ENCODE measurements at regions not wholly inside any gene's neighbourhood (a gene's known extent, or its start where the extent isn't known, plus 50 kb on each side); places are given as distances from the start of the nearest gene placed in this dataset.
A peak's percentile ranks its signal among the peaks of the same experiment; 100 is the strongest.

- no peaks in the 10 kb centered on the region for H4K20me1 ChIP-seq (ENCODE audit: insufficient read depth)
- H3K79me2 ChIP-seq (ENCODE audit: insufficient read depth, low read depth): no peaks in the 10 kb centered on the region
- no peak overlapping the region for H2AFZ ChIP-seq (ENCODE audit: low read depth)
- no peak for TF ChIP-seq CTCF (conservative IDR thresholded peaks at IDR 0.05; ENCODE audit: low read depth, low read length)
- peaks cover 28% of the 10 kb centered on the region for H3K4me1 ChIP-seq (ENCODE audit: low read depth, poor library complexity, severe bottlenecking)
- H3K4me3 ChIP-seq (IDR thresholded peaks at IDR 0.05; ENCODE audit: insufficient read depth, low read depth, low read length): no peak overlapping the region
- no peaks in the 10 kb centered on the region for H3K36me3 ChIP-seq (ENCODE audit: insufficient read depth)
- no peak overlapping the region for H3K27ac ChIP-seq
- H3K27me3 ChIP-seq (ENCODE audit: insufficient read depth, low read depth): no peaks in the 10 kb centered on the region
- no peak overlapping the region for H3K4me2 ChIP-seq
- no peak overlapping the region for H3K9ac ChIP-seq
These were observed 126.3 kb upstream of the FHL2 start for GRCh38 chr2:105525201-105525600.

GRCh38 chr2:105522645-105523044 lies 123.8 kb upstream of the FHL2 start:
- no peaks in the 10 kb centered on the region for H3K36me3 ChIP-seq (ENCODE audit: insufficient read depth)
- 0 out of 2 replicates have a peak overlapping the region, but pooled peaks have one; percentile 15 for H3K4me2 ChIP-seq
- no peaks in the 10 kb centered on the region for H3K79me2 ChIP-seq (ENCODE audit: insufficient read depth, low read depth)
- H4K20me1 ChIP-seq (ENCODE audit: insufficient read depth): no peaks in the 10 kb centered on the region
- no peak overlapping the region for H2AFZ ChIP-seq (ENCODE audit: low read depth)
- H3K4me1 ChIP-seq (ENCODE audit: low read depth, poor library complexity, severe bottlenecking): peaks cover 28% of the 10 kb centered on the region
- no peak overlapping the region for H3K9ac ChIP-seq
- H3K4me3 ChIP-seq (IDR thresholded peaks at IDR 0.05; ENCODE audit: insufficient read depth, low read depth, low read length): no peak overlapping the region
- TF ChIP-seq CTCF (conservative IDR thresholded peaks at IDR 0.05; ENCODE audit: low read depth, low read length): no peak
- H3K27me3 ChIP-seq (ENCODE audit: insufficient read depth, low read depth): no peaks in the 10 kb centered on the region
- H3K27ac ChIP-seq: peak overlapping the region; percentile 12; the same call in 1 of the 2 replicates

- no peak for TF ChIP-seq CTCF (conservative IDR thresholded peaks at IDR 0.05; ENCODE audit: low read depth, low read length)
- H3K36me3 ChIP-seq (ENCODE audit: insufficient read depth): no peaks in the 10 kb centered on the region
- peaks cover 28% of the 10 kb centered on the region for H3K4me1 ChIP-seq (ENCODE audit: low read depth, poor library complexity, severe bottlenecking)
These were observed 122.8 kb upstream of the FHL2 start for GRCh38 chr2:105521616-105522015.

GRCh38 chr2:105521176-105521575 lies 122.3 kb upstream of the FHL2 start:
- no peak overlapping the region for H3K4me3 ChIP-seq (IDR thresholded peaks at IDR 0.05; ENCODE audit: insufficient read depth, low read depth, low read length)
- H3K4me2 ChIP-seq: no peak overlapping the region
- H3K79me2 ChIP-seq (ENCODE audit: insufficient read depth, low read depth): no peaks in the 10 kb centered on the region
- H3K27me3 ChIP-seq (ENCODE audit: insufficient read depth, low read depth): no peaks in the 10 kb centered on the region
- peaks cover 28% of the 10 kb centered on the region for H3K4me1 ChIP-seq (ENCODE audit: low read depth, poor library complexity, severe bottlenecking)
- no peak overlapping the region for H3K9ac ChIP-seq
- H4K20me1 ChIP-seq (ENCODE audit: insufficient read depth): no peaks in the 10 kb centered on the region
- no peak overlapping the region for H2AFZ ChIP-seq (ENCODE audit: low read depth)
- H3K27ac ChIP-seq: no peak overlapping the region
- peak; percentile 81 for TF ChIP-seq CTCF (conservative IDR thresholded peaks at IDR 0.05; ENCODE audit: low read depth, low read length)
- H3K36me3 ChIP-seq (ENCODE audit: insufficient read depth): no peaks in the 10 kb centered on the region

More at GRCh38 chr2:105521616-105522015, 122.8 kb upstream of the FHL2 start:
- H3K9ac ChIP-seq: no peak overlapping the region
- no peaks in the 10 kb centered on the region for H3K27me3 ChIP-seq (ENCODE audit: insufficient read depth, low read depth)
- H4K20me1 ChIP-seq (ENCODE audit: insufficient read depth): no peaks in the 10 kb centered on the region
- no peak overlapping the region for H3K4me3 ChIP-seq (IDR thresholded peaks at IDR 0.05; ENCODE audit: insufficient read depth, low read depth, low read length)
- H3K79me2 ChIP-seq (ENCODE audit: insufficient read depth, low read depth): no peaks in the 10 kb centered on the region
- H3K4me2 ChIP-seq: no peak overlapping the region
- no peak overlapping the region for H3K27ac ChIP-seq
- H2AFZ ChIP-seq (ENCODE audit: low read depth): no peak overlapping the region
